ENCODE measurements at regions not wholly inside any gene's neighbourhood (a gene's known extent, or its start where the extent isn't known, plus 50 kb on each side); places are given as distances from the start of the nearest gene placed in this dataset.

DNA sequence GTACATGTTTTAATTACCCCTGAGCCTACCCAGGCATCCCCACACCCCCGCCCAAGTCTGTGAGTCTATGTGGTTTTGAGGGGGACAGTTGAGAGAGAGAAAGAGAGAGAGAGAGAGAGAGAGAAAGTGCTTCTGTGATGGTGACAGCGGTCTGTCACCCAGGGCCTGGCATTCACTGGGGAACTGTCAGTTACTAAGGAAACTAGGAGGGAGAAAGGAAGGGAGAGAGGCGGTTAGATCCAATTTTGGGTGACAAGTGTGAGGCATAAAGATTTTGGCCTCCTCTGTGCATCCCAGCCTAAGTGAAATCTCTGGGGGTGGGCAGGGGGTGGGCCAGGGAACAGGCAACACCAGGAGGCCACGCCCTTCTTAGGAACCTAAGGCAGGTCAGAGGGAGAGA, 498.3 kb downstream of the BUD13 start:
- no peak for ATAC-seq
- TF ChIP-seq GLIS3 (CRISPR knock-in tag; IDR thresholded peaks at IDR 0.05) (no peak), ARNTL (CRISPR knock-in tag; IDR thresholded peaks at IDR 0.05; ENCODE audit: borderline replicate concordance, low read depth) (no peak), OSR1 (CRISPR knock-in tag; IDR thresholded peaks at IDR 0.05) (no peak), SNAI2 (CRISPR knock-in tag; IDR thresholded peaks at IDR 0.05) (no peak), ZC3H10 (CRISPR knock-in tag; IDR thresholded peaks at IDR 0.05) (no peak), CSDC2 (CRISPR knock-in tag; IDR thresholded peaks at IDR 0.05) (no peak), ZNF8 (CRISPR knock-in tag; IDR thresholded peaks at IDR 0.05) (no peak), BACH2 (CRISPR knock-in tag; IDR thresholded peaks at IDR 0.05; ENCODE audit: borderline replicate concordance) (no peak), TOX (CRISPR knock-in tag; IDR thresholded peaks at IDR 0.05; ENCODE audit: borderline replicate concordance) (no peak)
- TF ChIP-seq, protein P1, sequence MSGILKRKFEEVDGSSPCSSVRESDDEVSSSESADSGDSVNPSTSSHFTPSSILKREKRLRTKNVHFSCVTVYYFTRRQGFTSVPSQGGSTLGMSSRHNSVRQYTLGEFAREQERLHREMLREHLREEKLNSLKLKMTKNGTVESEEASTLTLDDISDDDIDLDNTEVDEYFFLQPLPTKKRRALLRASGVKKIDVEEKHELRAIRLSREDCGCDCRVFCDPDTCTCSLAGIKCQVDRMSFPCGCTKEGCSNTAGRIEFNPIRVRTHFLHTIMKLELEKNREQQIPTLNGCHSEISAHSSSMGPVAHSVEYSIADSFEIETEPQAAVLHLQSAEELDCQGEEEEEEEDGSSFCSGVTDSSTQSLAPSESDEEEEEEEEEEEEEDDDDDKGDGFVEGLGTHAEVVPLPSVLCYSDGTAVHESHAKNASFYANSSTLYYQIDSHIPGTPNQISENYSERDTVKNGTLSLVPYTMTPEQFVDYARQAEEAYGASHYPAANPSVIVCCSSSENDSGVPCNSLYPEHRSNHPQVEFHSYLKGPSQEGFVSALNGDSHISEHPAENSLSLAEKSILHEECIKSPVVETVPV (CRISPR knock-in tag; IDR thresholded peaks at IDR 0.05) = no peak
- TF ChIP-seq, protein P2, sequence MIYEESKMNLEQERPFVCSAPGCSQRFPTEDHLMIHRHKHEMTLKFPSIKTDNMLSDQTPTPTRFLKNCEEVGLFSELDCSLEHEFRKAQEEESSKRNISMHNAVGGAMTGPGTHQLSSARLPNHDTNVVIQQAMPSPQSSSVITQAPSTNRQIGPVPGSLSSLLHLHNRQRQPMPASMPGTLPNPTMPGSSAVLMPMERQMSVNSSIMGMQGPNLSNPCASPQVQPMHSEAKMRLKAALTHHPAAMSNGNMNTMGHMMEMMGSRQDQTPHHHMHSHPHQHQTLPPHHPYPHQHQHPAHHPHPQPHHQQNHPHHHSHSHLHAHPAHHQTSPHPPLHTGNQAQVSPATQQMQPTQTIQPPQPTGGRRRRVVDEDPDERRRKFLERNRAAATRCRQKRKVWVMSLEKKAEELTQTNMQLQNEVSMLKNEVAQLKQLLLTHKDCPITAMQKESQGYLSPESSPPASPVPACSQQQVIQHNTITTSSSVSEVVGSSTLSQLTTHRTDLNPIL (CRISPR knock-in tag; IDR thresholded peaks at IDR 0.05; ENCODE audit: low read depth) = no peak
- TF ChIP-seq, protein P3, sequence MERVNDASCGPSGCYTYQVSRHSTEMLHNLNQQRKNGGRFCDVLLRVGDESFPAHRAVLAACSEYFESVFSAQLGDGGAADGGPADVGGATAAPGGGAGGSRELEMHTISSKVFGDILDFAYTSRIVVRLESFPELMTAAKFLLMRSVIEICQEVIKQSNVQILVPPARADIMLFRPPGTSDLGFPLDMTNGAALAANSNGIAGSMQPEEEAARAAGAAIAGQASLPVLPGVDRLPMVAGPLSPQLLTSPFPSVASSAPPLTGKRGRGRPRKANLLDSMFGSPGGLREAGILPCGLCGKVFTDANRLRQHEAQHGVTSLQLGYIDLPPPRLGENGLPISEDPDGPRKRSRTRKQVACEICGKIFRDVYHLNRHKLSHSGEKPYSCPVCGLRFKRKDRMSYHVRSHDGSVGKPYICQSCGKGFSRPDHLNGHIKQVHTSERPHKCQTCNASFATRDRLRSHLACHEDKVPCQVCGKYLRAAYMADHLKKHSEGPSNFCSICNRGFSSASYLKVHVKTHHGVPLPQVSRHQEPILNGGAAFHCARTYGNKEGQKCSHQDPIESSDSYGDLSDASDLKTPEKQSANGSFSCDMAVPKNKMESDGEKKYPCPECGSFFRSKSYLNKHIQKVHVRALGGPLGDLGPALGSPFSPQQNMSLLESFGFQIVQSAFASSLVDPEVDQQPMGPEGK (CRISPR knock-in tag; IDR thresholded peaks at IDR 0.05; ENCODE audit: borderline replicate concordance) = no peak

DNA sequence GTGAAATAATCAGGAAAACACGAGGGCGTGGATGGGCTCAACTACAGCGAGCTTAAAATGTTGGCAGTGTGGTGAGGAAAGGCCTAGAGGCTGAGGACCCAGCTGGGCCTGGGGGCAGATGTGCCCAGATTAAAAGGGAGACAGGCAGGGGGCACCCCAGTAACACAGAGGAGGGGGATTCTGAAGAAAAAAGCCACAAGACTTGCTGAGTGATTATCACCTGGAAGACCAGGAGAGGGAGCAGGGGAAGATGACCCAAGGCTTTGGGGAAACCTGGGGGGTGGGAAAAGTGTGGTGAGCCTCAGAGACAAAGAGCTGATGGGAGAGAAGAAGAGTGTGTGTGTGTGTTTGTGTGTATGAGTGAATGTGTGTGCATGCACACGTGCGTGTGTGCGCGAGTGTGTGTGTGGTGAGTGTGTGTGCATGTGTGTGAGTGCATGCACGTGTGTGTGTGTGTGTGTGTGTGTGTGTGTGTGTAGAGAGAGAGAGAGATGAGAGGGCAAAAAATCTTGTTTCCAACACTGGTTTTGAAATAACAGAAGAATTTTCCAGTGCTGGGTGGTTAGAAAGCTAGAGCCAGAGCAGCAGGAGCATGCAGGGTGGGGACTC, 500.5 kb downstream of the BUD13 start:
- TF ChIP-seq BACH2 (CRISPR knock-in tag; IDR thresholded peaks at IDR 0.05; ENCODE audit: borderline replicate concordance) = no peak
- TF ChIP-seq ARNTL (CRISPR knock-in tag; IDR thresholded peaks at IDR 0.05; ENCODE audit: borderline replicate concordance, low read depth) = no peak
- no peak for TF ChIP-seq SNAI2 (CRISPR knock-in tag; IDR thresholded peaks at IDR 0.05)
- no peak for TF ChIP-seq RARB (CRISPR knock-in tag; IDR thresholded peaks at IDR 0.05)
- TF ChIP-seq, protein P2 (CRISPR knock-in tag; IDR thresholded peaks at IDR 0.05; ENCODE audit: low read depth) = no peak
- TF ChIP-seq OSR1 (CRISPR knock-in tag; IDR thresholded peaks at IDR 0.05) = no peak
- TF ChIP-seq TCF4 (CRISPR knock-in tag; IDR thresholded peaks at IDR 0.05; ENCODE audit: borderline replicate concordance) = no peak
- TF ChIP-seq ZFP3 (CRISPR knock-in tag; IDR thresholded peaks at IDR 0.05) = no peak
- no peak for TF ChIP-seq ESRRG (CRISPR knock-in tag; IDR thresholded peaks at IDR 0.05)
- TF ChIP-seq GLIS3 (CRISPR knock-in tag; IDR thresholded peaks at IDR 0.05) = no peak
- TF ChIP-seq, protein P4, sequence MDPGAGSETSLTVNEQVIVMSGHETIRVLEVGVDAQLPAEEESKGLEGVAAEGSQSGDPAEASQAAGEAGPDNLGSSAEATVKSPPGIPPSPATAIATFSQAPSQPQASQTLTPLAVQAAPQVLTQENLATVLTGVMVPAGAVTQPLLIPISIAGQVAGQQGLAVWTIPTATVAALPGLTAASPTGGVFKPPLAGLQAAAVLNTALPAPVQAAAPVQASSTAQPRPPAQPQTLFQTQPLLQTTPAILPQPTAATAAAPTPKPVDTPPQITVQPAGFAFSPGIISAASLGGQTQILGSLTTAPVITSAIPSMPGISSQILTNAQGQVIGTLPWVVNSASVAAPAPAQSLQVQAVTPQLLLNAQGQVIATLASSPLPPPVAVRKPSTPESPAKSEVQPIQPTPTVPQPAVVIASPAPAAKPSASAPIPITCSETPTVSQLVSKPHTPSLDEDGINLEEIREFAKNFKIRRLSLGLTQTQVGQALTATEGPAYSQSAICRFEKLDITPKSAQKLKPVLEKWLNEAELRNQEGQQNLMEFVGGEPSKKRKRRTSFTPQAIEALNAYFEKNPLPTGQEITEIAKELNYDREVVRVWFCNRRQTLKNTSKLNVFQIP (CRISPR knock-in tag; IDR thresholded peaks at IDR 0.05; ENCODE audit: borderline replicate concordance, low read depth) = no peak
- TF ChIP-seq, protein P5, sequence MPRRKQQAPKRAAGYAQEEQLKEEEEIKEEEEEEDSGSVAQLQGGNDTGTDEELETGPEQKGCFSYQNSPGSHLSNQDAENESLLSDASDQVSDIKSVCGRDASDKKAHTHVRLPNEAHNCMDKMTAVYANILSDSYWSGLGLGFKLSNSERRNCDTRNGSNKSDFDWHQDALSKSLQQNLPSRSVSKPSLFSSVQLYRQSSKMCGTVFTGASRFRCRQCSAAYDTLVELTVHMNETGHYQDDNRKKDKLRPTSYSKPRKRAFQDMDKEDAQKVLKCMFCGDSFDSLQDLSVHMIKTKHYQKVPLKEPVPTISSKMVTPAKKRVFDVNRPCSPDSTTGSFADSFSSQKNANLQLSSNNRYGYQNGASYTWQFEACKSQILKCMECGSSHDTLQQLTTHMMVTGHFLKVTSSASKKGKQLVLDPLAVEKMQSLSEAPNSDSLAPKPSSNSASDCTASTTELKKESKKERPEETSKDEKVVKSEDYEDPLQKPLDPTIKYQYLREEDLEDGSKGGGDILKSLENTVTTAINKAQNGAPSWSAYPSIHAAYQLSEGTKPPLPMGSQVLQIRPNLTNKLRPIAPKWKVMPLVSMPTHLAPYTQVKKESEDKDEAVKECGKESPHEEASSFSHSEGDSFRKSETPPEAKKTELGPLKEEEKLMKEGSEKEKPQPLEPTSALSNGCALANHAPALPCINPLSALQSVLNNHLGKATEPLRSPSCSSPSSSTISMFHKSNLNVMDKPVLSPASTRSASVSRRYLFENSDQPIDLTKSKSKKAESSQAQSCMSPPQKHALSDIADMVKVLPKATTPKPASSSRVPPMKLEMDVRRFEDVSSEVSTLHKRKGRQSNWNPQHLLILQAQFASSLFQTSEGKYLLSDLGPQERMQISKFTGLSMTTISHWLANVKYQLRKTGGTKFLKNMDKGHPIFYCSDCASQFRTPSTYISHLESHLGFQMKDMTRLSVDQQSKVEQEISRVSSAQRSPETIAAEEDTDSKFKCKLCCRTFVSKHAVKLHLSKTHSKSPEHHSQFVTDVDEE (CRISPR knock-in tag; IDR thresholded peaks at IDR 0.05) = no peak
- no peak for TF ChIP-seq ZNF70 (CRISPR knock-in tag; IDR thresholded peaks at IDR 0.05)
- no peak for TF ChIP-seq TOX (CRISPR knock-in tag; IDR thresholded peaks at IDR 0.05; ENCODE audit: borderline replicate concordance)
- no peak for ATAC-seq
